HUES64 (cell line): ENCODE measurements at regions not wholly inside any gene's neighbourhood (a gene's known extent, or its start where the extent isn't known, plus 50 kb on each side); places are given as distances from the start of the nearest gene placed in this dataset.

Experiments used
- H3K27ac ChIP-seq: 2 replicates; pipeline ENCODE4 v1.7.0; 2013; ENCODE audit warnings: low read depth, low read length, inconsistent platforms
- H3K27me3 ChIP-seq: 2 replicates; pipeline ENCODE4 v1.6.1; 2013; ENCODE audit warnings: mild to moderate bottlenecking, low read length; ENCODE audit not compliant: insufficient read depth
- H3K36me3 ChIP-seq: 2 replicates; pipeline ENCODE4 v1.6.1; 2013; ENCODE audit warnings: mild to moderate bottlenecking, low read length; ENCODE audit not compliant: insufficient read depth
- H3K4me1 ChIP-seq: 2 replicates; pipeline ENCODE4 v1.6.1; 2013; ENCODE audit warnings: mild to moderate bottlenecking, low read length, moderate library complexity; ENCODE audit not compliant: insufficient read depth
- H3K4me3 ChIP-seq: 2 replicates; pipeline ENCODE4 v1.5.1; 2013; ENCODE audit warnings: mild to moderate bottlenecking, low read length, moderate library complexity
- H3K9ac ChIP-seq: 2 replicates; pipeline ENCODE4 v1.6.1; 2013; ENCODE audit warnings: mild to moderate bottlenecking, low read depth, low read length
- H3K9me3 ChIP-seq: 2 replicates; pipeline ENCODE4 v1.6.1; 2013; ENCODE audit warnings: low read depth, low read length; ENCODE audit not compliant: insufficient read depth
- WGBS: fragments of 150-250, 120-280 bp; methylation state at CpG from one replicate; pipeline ENCODE4 v1.1.7; 2013; ENCODE audit warnings: missing lambda C conversion rate; 5-methylcytosine and 5-hydroxymethylcytosine counted together

GRCh38 chr12:77571127-77571526 lies 259.6 kb upstream of the NAV3 start:
- H3K4me1 ChIP-seq = no peaks in the 10 kb centered on the region
- no peak overlapping the region for H3K27ac ChIP-seq
- no peaks in the 10 kb centered on the region for H3K36me3 ChIP-seq
- H3K9ac ChIP-seq = no peak overlapping the region
- H3K4me3 ChIP-seq = no peak overlapping the region
- no peaks in the 10 kb centered on the region for H3K27me3 ChIP-seq
- WGBS = 94% methylated on average over 2 of the region's 4 CpGs
- no peaks in the 10 kb centered on the region for H3K9me3 ChIP-seq

DNA sequence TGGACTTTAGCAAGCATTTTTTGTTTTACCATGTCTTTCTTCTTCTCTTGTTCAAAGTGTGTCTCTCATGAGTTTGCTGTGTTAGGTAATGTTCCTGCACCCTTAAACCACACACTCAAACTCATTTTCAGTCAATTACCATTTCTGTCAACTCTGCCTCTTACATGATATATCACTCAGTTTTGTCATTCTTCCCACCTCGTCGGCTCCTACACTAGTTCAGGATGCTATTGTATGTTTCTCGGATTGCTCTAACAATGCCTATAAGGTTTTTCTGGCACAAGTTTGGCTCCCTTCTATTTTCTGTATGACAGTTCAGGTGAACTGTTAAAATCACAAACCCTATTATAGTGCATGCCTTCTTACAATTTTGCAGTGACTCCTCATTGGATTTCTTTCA lies 260.8 kb upstream of the NAV3 start:
- no peak overlapping the region for H3K9ac ChIP-seq
- H3K4me1 ChIP-seq = no peaks in the 10 kb centered on the region
- no peaks in the 10 kb centered on the region for H3K27me3 ChIP-seq
- no peak overlapping the region for H3K4me3 ChIP-seq
- no peaks in the 10 kb centered on the region for H3K9me3 ChIP-seq
- H3K36me3 ChIP-seq = no peaks in the 10 kb centered on the region
- no peak overlapping the region for H3K27ac ChIP-seq
- 94% methylated on average over 3 of the region's 3 CpGs for WGBS

DNA sequence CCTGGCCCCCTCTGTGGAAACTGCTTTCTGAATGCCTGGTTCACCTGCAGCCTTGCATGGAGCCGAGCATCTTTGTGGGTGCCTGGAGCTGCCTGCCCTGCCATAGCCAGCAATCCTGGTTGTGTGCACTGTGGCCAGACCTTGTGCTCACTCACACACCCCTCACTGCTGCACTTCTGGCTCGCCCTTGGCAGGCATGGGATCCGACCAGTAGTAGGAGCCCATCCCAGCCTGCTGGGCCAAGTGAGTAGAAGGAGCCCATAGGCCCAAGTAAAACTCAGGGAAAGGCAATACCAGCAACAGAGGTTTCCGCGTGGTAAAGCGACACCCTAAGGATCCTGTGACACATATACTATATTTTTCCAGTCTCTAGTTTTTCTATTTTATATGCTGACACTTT lies 270.0 kb upstream of the NAV3 start:
- WGBS = 88% methylated on average over 6 of the region's 6 CpGs
- Histone ChIP-seq H3K9ac (no peak overlapping the region), H3K4me3 (no peak overlapping the region), H3K27ac (no peak overlapping the region), H3K9me3 (no peaks in the 10 kb centered on the region), H3K27me3 (no peaks in the 10 kb centered on the region), H3K36me3 (no peaks in the 10 kb centered on the region), H3K4me1 (no peaks in the 10 kb centered on the region)

GRCh38 chr12:77559400-77560074 lies 271.2 kb upstream of the NAV3 start:
- Histone ChIP-seq H3K27ac (no peak overlapping the region), H3K9me3 (no peaks in the 10 kb centered on the region), H3K4me1 (no peaks in the 10 kb centered on the region), H3K27me3 (no peaks in the 10 kb centered on the region), H3K4me3 (no peak overlapping the region), H3K9ac (no peak overlapping the region), H3K36me3 (no peaks in the 10 kb centered on the region)
- WGBS = 90% methylated on average over 12 of the region's 12 CpGs

- Histone ChIP-seq H3K4me3 (no peak overlapping the region), H3K27ac (no peak overlapping the region), H3K36me3 (no peaks in the 10 kb centered on the region), H3K27me3 (no peaks in the 10 kb centered on the region), H3K9ac (no peak overlapping the region), H3K4me1 (no peaks in the 10 kb centered on the region), H3K9me3 (no peaks in the 10 kb centered on the region)
- WGBS = 100% methylated on average over 1 of the region's 4 CpGs
Measured at GRCh38 chr12:77555074-77555473, 275.6 kb upstream of the NAV3 start.

DNA sequence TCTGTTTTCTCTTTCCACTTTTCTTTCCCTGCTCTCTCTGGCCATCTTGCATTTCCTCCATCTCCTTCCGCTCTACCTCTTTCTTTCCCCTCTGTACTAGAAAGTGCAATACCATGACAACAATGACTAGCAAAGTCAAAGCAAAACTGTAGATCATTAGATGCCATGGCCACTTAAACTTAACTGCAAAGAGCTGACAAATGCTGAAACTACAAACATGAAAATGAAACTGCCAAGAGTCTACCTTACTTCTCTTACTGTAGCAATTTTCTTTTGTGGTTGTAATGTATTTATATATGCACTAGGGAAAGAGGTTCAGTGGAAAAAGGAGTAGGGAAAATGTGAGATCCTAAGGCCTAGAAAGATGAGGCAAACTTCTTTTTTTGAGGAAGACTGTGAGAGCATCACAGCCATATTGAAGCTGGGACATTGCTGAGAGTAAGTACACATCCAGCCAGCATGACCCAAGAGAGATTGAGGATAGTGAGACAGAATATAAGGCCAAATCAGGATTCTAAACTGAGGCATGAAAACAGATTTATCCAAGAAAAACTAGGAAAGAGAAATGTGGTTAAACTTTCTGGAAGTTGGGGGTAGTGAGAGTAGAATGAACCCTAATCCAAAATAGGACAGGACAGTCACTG lies 276.6 kb upstream of the NAV3 start:
- H3K27me3 ChIP-seq = no peaks in the 10 kb centered on the region
- no peaks in the 10 kb centered on the region for H3K9me3 ChIP-seq
- no peak overlapping the region for H3K27ac ChIP-seq
- no peak overlapping the region for H3K9ac ChIP-seq
- H3K36me3 ChIP-seq = no peaks in the 10 kb centered on the region
- WGBS = 99% methylated on average over 1 of the region's 1 CpG
- no peak overlapping the region for H3K4me3 ChIP-seq
- no peaks in the 10 kb centered on the region for H3K4me1 ChIP-seq

DNA sequence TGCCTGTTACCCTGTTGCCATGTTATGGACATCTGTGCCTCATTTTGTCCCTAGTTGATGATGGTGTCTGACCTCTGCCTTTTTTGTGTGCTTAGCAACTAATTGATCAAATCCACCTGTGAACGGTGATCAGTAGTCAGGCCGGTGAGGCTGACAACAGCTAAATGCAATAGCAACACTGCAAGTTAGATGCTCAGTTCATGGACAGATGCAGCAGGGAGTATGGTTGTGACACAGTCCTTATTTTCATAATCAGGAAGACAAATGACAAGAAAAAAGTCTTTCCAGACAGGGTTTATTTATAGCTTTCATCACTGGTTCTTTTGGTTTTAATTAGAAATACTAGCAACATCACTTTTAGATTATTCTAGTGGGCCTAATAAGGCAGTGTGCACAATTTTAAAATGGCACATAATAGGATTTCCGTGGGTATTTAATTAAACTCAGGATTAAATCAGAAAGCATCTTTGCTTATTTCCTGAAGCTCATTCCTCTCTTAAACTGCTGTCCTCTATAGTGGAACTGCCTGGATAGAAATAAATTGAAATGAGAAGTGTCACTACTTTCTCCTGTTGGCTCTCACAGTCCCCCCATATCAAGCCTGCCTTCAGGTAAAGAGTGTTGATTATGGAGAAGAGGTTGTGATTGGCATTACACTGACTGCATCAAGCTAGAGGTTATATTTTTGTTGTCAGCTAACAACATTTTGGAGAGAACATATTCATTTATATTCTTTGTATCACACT lies 281.1 kb upstream of the NAV3 start:
- no peaks in the 10 kb centered on the region for H3K36me3 ChIP-seq
- no peaks in the 10 kb centered on the region for H3K27me3 ChIP-seq
- no peaks in the 10 kb centered on the region for H3K4me1 ChIP-seq
- WGBS = 85% methylated on average over 3 of the region's 3 CpGs
- H3K9me3 ChIP-seq = no peaks in the 10 kb centered on the region
- H3K27ac ChIP-seq = no peak overlapping the region
- H3K4me3 ChIP-seq = no peak overlapping the region
- no peak overlapping the region for H3K9ac ChIP-seq

DNA sequence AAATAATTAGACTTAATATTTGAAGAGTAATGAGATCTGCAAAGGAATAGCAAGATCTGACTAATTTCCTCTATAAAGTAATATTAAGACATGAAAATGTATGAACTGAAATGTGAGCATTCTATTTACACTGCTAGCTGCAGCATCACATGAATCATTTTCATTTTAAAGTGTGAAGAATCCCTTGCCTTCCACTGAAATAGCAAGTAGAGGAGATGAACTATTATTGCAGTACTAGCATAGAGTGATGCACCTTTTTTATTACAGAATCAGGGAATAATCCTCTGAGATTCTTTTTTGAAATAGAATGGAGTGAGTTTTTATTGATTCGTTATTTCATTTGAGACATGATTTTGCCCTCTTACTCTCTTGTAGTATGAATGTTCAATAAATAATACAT lies 281.9 kb upstream of the NAV3 start:
- Histone ChIP-seq H3K27me3 (no peaks in the 10 kb centered on the region), H3K9me3 (no peaks in the 10 kb centered on the region), H3K27ac (no peak overlapping the region), H3K36me3 (no peaks in the 10 kb centered on the region), H3K4me3 (no peak overlapping the region), H3K9ac (no peak overlapping the region), H3K4me1 (no peaks in the 10 kb centered on the region)
- WGBS = no CpG with 5 or more reads among the region's 1 CpG

GRCh38 chr12:77540097-77540496 lies 290.6 kb upstream of the NAV3 start:
- H3K27me3 ChIP-seq = no peaks in the 10 kb centered on the region
- H3K36me3 ChIP-seq = no peaks in the 10 kb centered on the region
- H3K4me3 ChIP-seq = no peak overlapping the region
- no peak overlapping the region for H3K9ac ChIP-seq
- H3K9me3 ChIP-seq = no peaks in the 10 kb centered on the region
- H3K27ac ChIP-seq = no peak overlapping the region
- no peaks in the 10 kb centered on the region for H3K4me1 ChIP-seq
- 92% methylated on average over 2 of the region's 2 CpGs for WGBS

DNA sequence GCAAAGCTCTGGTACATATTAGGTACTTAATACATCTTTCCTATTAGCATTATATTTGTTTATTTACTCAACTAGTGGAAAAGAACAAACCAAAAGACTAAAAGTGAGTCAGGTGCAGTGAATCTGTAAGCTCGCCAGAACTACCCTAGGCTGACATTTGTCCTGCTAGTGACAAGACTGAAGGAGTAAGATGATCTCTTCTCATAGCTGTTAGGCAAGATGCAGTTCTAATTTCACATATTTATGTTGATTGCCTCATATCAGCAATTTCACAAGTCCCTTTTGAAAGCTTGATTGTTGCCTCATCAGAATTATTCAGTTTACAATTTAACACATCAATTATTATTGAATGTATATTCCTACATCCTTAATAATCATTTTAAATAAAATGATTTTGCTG lies 293.0 kb upstream of the NAV3 start:
- no peaks in the 10 kb centered on the region for H3K9me3 ChIP-seq
- WGBS = 93% methylated on average over 1 of the region's 1 CpG

DNA sequence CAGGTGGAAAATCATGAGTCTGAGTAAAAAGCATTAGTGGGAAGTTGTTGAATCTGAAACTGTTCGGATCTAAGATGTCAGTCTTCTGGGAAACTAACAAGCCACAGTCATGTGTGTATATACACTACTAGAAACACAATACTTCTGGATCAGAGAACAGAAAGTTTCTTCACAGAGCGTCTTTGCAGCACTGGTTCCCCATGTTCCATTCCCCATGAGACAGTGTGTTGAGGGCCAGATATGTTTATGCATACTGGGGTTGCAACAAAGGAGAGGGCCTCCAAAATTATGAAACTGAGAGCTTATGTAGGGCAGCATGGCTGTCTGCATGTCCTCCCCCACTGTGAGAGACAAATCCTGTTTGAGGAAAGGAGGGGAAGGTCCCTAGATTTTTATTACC lies 295.0 kb upstream of the NAV3 start:
- Histone ChIP-seq H3K27me3 (no peaks in the 10 kb centered on the region), H3K36me3 (no peaks in the 10 kb centered on the region), H3K4me1 (no peaks in the 10 kb centered on the region), H3K9ac (no peak overlapping the region), H3K9me3 (no peaks in the 10 kb centered on the region), H3K4me3 (no peak overlapping the region), H3K27ac (no peak overlapping the region)
- WGBS = 96% methylated on average over 2 of the region's 2 CpGs

More for the DNA sequence above, 293.0 kb upstream of the NAV3 start:
- H3K4me3 ChIP-seq = no peak overlapping the region
- H3K9ac ChIP-seq = no peak overlapping the region
- no peaks in the 10 kb centered on the region for H3K36me3 ChIP-seq
- H3K27me3 ChIP-seq = no peaks in the 10 kb centered on the region
- H3K4me1 ChIP-seq = no peaks in the 10 kb centered on the region
- H3K27ac ChIP-seq = no peak overlapping the region
